ENCODE measurements at regions not wholly inside any gene's neighbourhood (a gene's known extent, or its start where the extent isn't known, plus 50 kb on each side); places are given as distances from the start of the nearest gene placed in this dataset.

DNA sequence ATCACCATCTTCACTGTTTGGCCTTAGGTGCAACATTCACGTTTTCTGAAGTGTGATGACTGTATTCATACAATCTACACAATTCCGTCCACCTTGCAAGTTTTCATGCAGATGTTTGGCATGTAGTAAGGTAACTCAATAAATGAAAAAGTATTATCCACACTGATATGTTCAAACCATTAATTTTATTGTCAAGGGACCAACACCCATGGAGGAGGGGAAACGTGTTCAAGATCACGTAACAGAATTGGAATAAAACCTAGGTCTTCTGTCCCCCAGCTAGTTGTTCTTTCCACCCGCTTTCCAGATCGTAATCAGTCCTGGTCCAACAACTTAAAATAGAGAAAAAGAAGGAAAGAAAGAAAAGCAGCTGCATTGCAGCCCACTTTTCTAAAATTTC, 560.4 kb upstream of the MCTP2 start:
- no peak for DNase-seq
- no peak overlapping the region for H4K8ac ChIP-seq (ENCODE audit: low read depth in 2 of 2, low read length in 2 of 2)
- H4K91ac ChIP-seq (ENCODE audit: insufficient read depth, low read depth, low read length): no peak overlapping the region
- intact Hi-C loops (cut with micrococcal nuclease): no loop called here
- no peak overlapping the region for H3K9ac ChIP-seq (ENCODE audit: low read depth, low read length)
- H3K4me1 ChIP-seq (ENCODE audit: control insufficient read depth, insufficient read depth, low read length): no peaks in the 10 kb centered on the region
- ChIA-PET CTCF (no interaction called here), POLR2A (ENCODE audit: unreplicated experiment) (no interaction called here)
- no peaks in the 10 kb centered on the region for H4K20me1 ChIP-seq (ENCODE audit: insufficient read depth, low read length)
- H3K79me1 ChIP-seq (ENCODE audit: low read depth in 1 of 2, low read length in 2 of 2): no peaks in the 10 kb centered on the region
- no peak for TF ChIP-seq MXI1 (IDR thresholded peaks at IDR 0.05; ENCODE audit: borderline replicate concordance, low read depth, low read length)
- TF ChIP-seq NFE2L2 (IDR thresholded peaks at IDR 0.05; ENCODE audit: low read depth, low read length): no peak
- H4K5ac ChIP-seq (ENCODE audit: low read depth, low read length): no peak overlapping the region
- no peak for ATAC-seq (ENCODE audit: low read depth)
- H3K23ac ChIP-seq (ENCODE audit: low read depth, low read length): no peak overlapping the region
- H2BK20ac ChIP-seq (ENCODE audit: low read depth, low read length): no peak overlapping the region
- no peak overlapping the region for H2BK15ac ChIP-seq (ENCODE audit: low read depth, low read length)
- H3K27ac ChIP-seq (ENCODE audit: insufficient read depth, low read length): no peak overlapping the region
- H3K27me3 ChIP-seq (ENCODE audit: control insufficient read depth, insufficient read depth, low read length): no peaks in the 10 kb centered on the region
- in situ Hi-C loops (cut with MboI; ENCODE audit: low sequenced_read_pairs): no loop called here
- no peaks in the 10 kb centered on the region for H3K9me1 ChIP-seq (ENCODE audit: insufficient read depth, low read length)
- H3K4me2 ChIP-seq (ENCODE audit: low read depth, low read length): no peak overlapping the region
- BruUV-seq (replicated peaks): no TSS peak
- dilution Hi-C loops (cut with HindIII; ENCODE audit: low sequenced_read_pairs, unreplicated experiment): no loop called here
- no peak overlapping the region for H3K18ac ChIP-seq (ENCODE audit: low read depth, low read length)
- no CpG with 5 or more reads among the region's 6 CpGs for WGBS, 2 experiments (ENCODE audit: extremely low coverage in 2 of 2, insufficient read length in 1 of 2)
- H3K4ac ChIP-seq (ENCODE audit: low read depth, low read length): no peak overlapping the region
- H2AFZ ChIP-seq (replicated peaks; ENCODE audit: low read length, poor library complexity): no peak overlapping the region
- peaks cover 14% of the 10 kb centered on the region for H3K9me3 ChIP-seq (ENCODE audit: control insufficient read depth, insufficient read depth, low read length)
- H3K4me3 ChIP-seq (ENCODE audit: insufficient read depth, low read depth, low read length): no peak overlapping the region
- no peaks in the 10 kb centered on the region for H3K36me3 ChIP-seq (ENCODE audit: control insufficient read depth, insufficient read depth, low read length)
- H2AK9ac ChIP-seq (replicated peaks; ENCODE audit: low read depth, low read length, poor library complexity): no peak overlapping the region
- H2BK120ac ChIP-seq (ENCODE audit: low read depth, low read length): no peak overlapping the region
- no peak overlapping the region for H2AK5ac ChIP-seq (ENCODE audit: low read depth, low read length)
- no peak overlapping the region for H2BK5ac ChIP-seq (ENCODE audit: low read depth, low read length, poor library complexity, severe bottlenecking)
- no peak overlapping the region for H3K14ac ChIP-seq (replicated peaks; ENCODE audit: low read depth, low read length)
- H3K56ac ChIP-seq (ENCODE audit: extremely low read depth, insufficient read depth, low read length): no peak overlapping the region
